Gastrocnemius medialis (tissue), 4 donors: ENCODE measurements at regions not wholly inside any gene's neighbourhood (a gene's known extent, or its start where the extent isn't known, plus 50 kb on each side); places are given as distances from the start of the nearest gene placed in this dataset.

Source experiments
- ATAC-seq, 2 donors: fragments of 150-250 bp; one replicate each; pipeline ENCODE4 v1.9.1; 2016
- DNase-seq, 2 donors: peaks; one replicate each; pipeline ENCODE4 v3.0.0-alpha.2; 2019
- H3K27ac ChIP-seq, 4 donors: fragments of 200-600 bp; sonication (generic); 1 replicate in 1 of 4; 2 replicates in 3 of 4; pipeline ENCODE4 v1.5.1; 2016 to 2018; ENCODE audit warnings: mild to moderate bottlenecking in 2 of 4, moderate library complexity in 1 of 4
- H3K27me3 ChIP-seq, 3 donors: fragments of 200-600 bp; sonication (generic) in 2 of 3; 1 replicate in 1 of 3; 2 replicates in 2 of 3; pipeline versions ENCODE4 v1.5.1 to v1.6.0; 2016 to 2019; ENCODE audit warnings: mild to moderate bottlenecking in 1 of 3, moderate library complexity in 1 of 3
- H3K36me3 ChIP-seq, 2 donors: fragments of 200-600 bp; sonication (generic) in 1 of 2; one replicate each; pipeline ENCODE4 v1.5.1; 2017 to 2018
- H3K4me1 ChIP-seq, 2 donors: fragments of 200-600 bp; sonication (generic) in 1 of 2; one replicate each; pipeline ENCODE4 v1.5.1; 2016 to 2017; ENCODE audit warnings: mild to moderate bottlenecking in 2 of 2
- H3K4me3 ChIP-seq, 4 donors: fragments of 200-600 bp; sonication (generic) in 3 of 4; 1 replicate in 1 of 4; 2 replicates in 3 of 4; pipeline ENCODE4 v1.5.1; 2016 to 2019; ENCODE audit warnings: mild to moderate bottlenecking in 2 of 4
- H3K9me3 ChIP-seq, 3 donors: fragments of 200-600 bp; sonication (generic) in 2 of 3; 1 replicate in 1 of 3; 2 replicates in 2 of 3; pipeline ENCODE4 v1.5.1; 2016 to 2019
- CTCF ChIP-seq, 5 experiments: fragments of 450-650 bp in 3 of 5; fragments of 200-600 bp in 2 of 5; sonication (generic) in 2 of 5; IDR thresholded peaks in 4 of 5; conservative IDR thresholded peaks in 1 of 5; 1 replicate in 4 of 5; 2 replicates in 1 of 5; pipeline ENCODE4 v1.5.1; 2016 to 2019; ENCODE audit warnings: antibody characterized with exemption in 5 of 5, mild to moderate bottlenecking in 3 of 5, moderate library complexity in 3 of 5
- POLR2A ChIP-seq, 2 donors: fragments of 450-650 bp; IDR thresholded peaks; one replicate each; pipeline ENCODE4 v1.6.1; 2017; ENCODE audit warnings: antibody characterized with exemption in 2 of 2, mild to moderate bottlenecking in 2 of 2, moderate library complexity in 2 of 2
- in situ Hi-C, 4 donors: fragments of 200-750 bp; cut with MboI; loops; one replicate each; pipeline versions ENCODE4 v1.15.0 to v1.8.0; 2017; ENCODE audit warnings: low sequenced_read_pairs in 4 of 4
- intact Hi-C: fragments of 100-400 bp; cut with DNase I; formaldehyde crosslinking; loops from one replicate; pipeline ENCODE4 v1.15.1; 2023; ENCODE audit warnings: low total_unique reads

GRCh38 chr11:15696069-15696468, 581.3 kb downstream of the INSC start:
- TF ChIP-seq POLR2A (IDR thresholded peaks at IDR 0.05) (no peak), CTCF (IDR thresholded peaks at IDR 0.05 in 4 of 5, conservative IDR thresholded peaks at IDR 0.05 in 1 of 5) (no peak)
- Histone ChIP-seq H3K4me3 (no peak overlapping the region), H3K4me1 (no peaks in the 10 kb centered on the region), H3K27ac (no peak overlapping the region), H3K9me3 (no peaks in the 10 kb centered on the region), H3K36me3 (no peaks in the 10 kb centered on the region), H3K27me3 (no peaks in the 10 kb centered on the region)
- DNase-seq (no peak), ATAC-seq (no peak)
- intact Hi-C loops, result no loop called here
- in situ Hi-C loops, result no loop called here

GRCh38 chr11:15697437-15698236, 582.9 kb downstream of the INSC start:
- intact Hi-C loops, result no loop called here
- ATAC-seq, result peak in 1 of 2 donors; percentile 54

GRCh38 chr11:15698855-15699254, 584.1 kb downstream of the INSC start:
- H3K4me1 ChIP-seq, result no peaks in the 10 kb centered on the region
- no peaks in the 10 kb centered on the region for H3K27me3 ChIP-seq
- no peak for ATAC-seq
- H3K4me3 ChIP-seq, result no peak overlapping the region
- no peak for DNase-seq
- TF ChIP-seq POLR2A (IDR thresholded peaks at IDR 0.05) (no peak), CTCF (IDR thresholded peaks at IDR 0.05 in 4 of 5, conservative IDR thresholded peaks at IDR 0.05 in 1 of 5) (no peak)
- no peaks in the 10 kb centered on the region for H3K36me3 ChIP-seq
- H3K9me3 ChIP-seq, result no peaks in the 10 kb centered on the region
- intact Hi-C loops, result no loop called here
- in situ Hi-C loops, result no loop called here
- H3K27ac ChIP-seq, result no peak overlapping the region

More at GRCh38 chr11:15697437-15698236, 582.9 kb downstream of the INSC start:
- in situ Hi-C loops, result no loop called here
- H3K27ac ChIP-seq, result no peak overlapping the region
- no peak overlapping the region for H3K4me3 ChIP-seq
- no peak for DNase-seq
- no peaks in the 10 kb centered on the region for H3K9me3 ChIP-seq
- H3K27me3 ChIP-seq, result no peaks in the 10 kb centered on the region
- no peak for TF ChIP-seq POLR2A (IDR thresholded peaks at IDR 0.05)
- no peak for TF ChIP-seq CTCF (IDR thresholded peaks at IDR 0.05 in 4 of 5, conservative IDR thresholded peaks at IDR 0.05 in 1 of 5)
- no peaks in the 10 kb centered on the region for H3K36me3 ChIP-seq
- H3K4me1 ChIP-seq, result no peaks in the 10 kb centered on the region

GRCh38 chr11:15699978-15700377, 585.3 kb downstream of the INSC start:
- in situ Hi-C loops, result no loop called here
- H3K4me1 ChIP-seq, result no peaks in the 10 kb centered on the region
- no peaks in the 10 kb centered on the region for H3K27me3 ChIP-seq
- no peak for ATAC-seq
- no peak overlapping the region for H3K27ac ChIP-seq
- no peaks in the 10 kb centered on the region for H3K9me3 ChIP-seq
- no peak for DNase-seq
- intact Hi-C loops, result no loop called here
- no peak overlapping the region for H3K4me3 ChIP-seq
- H3K36me3 ChIP-seq, result no peaks in the 10 kb centered on the region
- no peak for TF ChIP-seq POLR2A (IDR thresholded peaks at IDR 0.05)
- TF ChIP-seq CTCF (IDR thresholded peaks at IDR 0.05 in 4 of 5, conservative IDR thresholded peaks at IDR 0.05 in 1 of 5), result no peak
